Transverse colon (tissue), 4 donors: ENCODE measurements at regions not wholly inside any gene's neighbourhood (a gene's known extent, or its start where the extent isn't known, plus 50 kb on each side); places are given as distances from the start of the nearest gene placed in this dataset.

Source experiments
- DNase-seq: peaks from one replicate; pipeline ENCODE4 v3.0.0-alpha.2; 2019
- H3K27ac ChIP-seq, 4 donors: fragments of 200-600 bp; sonication (generic); 2 replicates each; pipeline ENCODE4 v1.5.1; 2016 to 2018; ENCODE audit warnings: inconsistent platforms in 4 of 4
- H3K27me3 ChIP-seq: fragments of 200-600 bp; sonication (generic); 2 replicates; pipeline ENCODE4 v1.5.1; 2017; ENCODE audit warnings: inconsistent platforms
- H3K36me3 ChIP-seq, 4 donors: fragments of 200-600 bp; sonication (generic); 2 replicates each; pipeline ENCODE4 v1.5.1; 2017 to 2019; ENCODE audit warnings: inconsistent platforms in 4 of 4
- H3K4me1 ChIP-seq, 4 donors: fragments of 200-600 bp; sonication (generic); 2 replicates each; pipeline ENCODE4 v1.5.1; 2017 to 2020; ENCODE audit warnings: inconsistent platforms in 4 of 4
- H3K4me3 ChIP-seq, 4 donors: fragments of 200-600 bp; sonication (generic); 1 replicate in 1 of 4; 2 replicates in 3 of 4; pipeline versions ENCODE4 v1.5.1 to v1.6.1; 2017 to 2019; ENCODE audit warnings: inconsistent platforms in 4 of 4
- H3K9me3 ChIP-seq, 2 donors: fragments of 200-600 bp; sonication (generic); 2 replicates each; pipeline ENCODE4 v1.5.1; 2017 to 2019; ENCODE audit warnings: inconsistent platforms in 2 of 2
- EP300 ChIP-seq: sonication (generic); formaldehyde crosslinking; IDR thresholded peaks from one replicate; pipeline ENCODE4 v1.6.1; 2017; ENCODE audit warnings: antibody characterized with exemption, low read depth
- POLR2A ChIP-seq: fragments of 450-650 bp; IDR thresholded peaks from one replicate; pipeline ENCODE4 v1.6.1; 2016; ENCODE audit warnings: antibody characterized with exemption, mild to moderate bottlenecking, moderate library complexity
- POLR2AphosphoS5 ChIP-seq, 3 donors: sonication (generic); formaldehyde crosslinking; IDR thresholded peaks; one replicate each; pipeline ENCODE4 v1.6.1; 2016; ENCODE audit warnings: antibody characterized with exemption in 3 of 3
- WGBS, 2 donors: methylation state at CpG; one replicate each; pipeline ENCODE4 v1.1.5; 2018; ENCODE audit warnings: low coverage in 1 of 2; 5-methylcytosine and 5-hydroxymethylcytosine counted together
- in situ Hi-C, 4 donors: fragments of 200-750 bp; cut with MboI; loops; one replicate each; pipeline versions ENCODE4 v1.15.0 to v1.15.1; 2017; ENCODE audit warnings: low sequenced_read_pairs in 3 of 4, low pct_ligation_motif_present in 1 of 4, low pct_unique_long_range_greater_than_20kb in 1 of 4
- intact Hi-C: fragments of 100-400 bp; cut with DNase I; formaldehyde crosslinking; loops from one replicate; pipeline ENCODE4 v1.15.1; 2023; ENCODE audit warnings: low total_unique reads
- TF ChIP-seq, protein P1 (sequence below), 5 experiments: fragments of 200-600 bp in 3 of 5; fragments of 450-650 bp in 2 of 5; sonication (generic) in 3 of 5; IDR thresholded peaks; 1 replicate in 2 of 5; 2 replicates in 3 of 5; pipeline ENCODE4 v1.5.1; 2016 to 2017; ENCODE audit warnings: antibody characterized with exemption in 5 of 5, inconsistent platforms in 3 of 5, mild to moderate bottlenecking in 2 of 5, moderate library complexity in 1 of 5

DNA sequence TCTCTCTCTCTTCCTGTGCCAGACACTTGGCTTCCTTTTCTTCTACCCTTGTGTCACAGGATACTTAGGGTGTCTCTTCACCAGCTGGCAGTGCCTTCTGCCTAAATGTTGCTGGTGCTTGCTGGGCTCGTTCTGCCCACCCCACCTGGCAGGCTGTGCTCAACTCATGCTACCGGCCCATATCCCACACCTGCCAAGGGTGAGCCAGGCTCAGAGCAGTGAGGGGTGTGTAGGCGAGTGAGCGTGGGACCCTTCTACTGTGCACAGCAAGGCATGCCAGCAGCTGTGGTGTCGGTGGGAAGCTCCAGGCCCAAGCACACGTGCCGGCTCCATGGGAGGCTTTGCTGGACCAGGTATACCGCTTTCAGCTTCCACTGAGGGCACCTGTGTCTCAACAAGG, 1626.7 kb upstream of the ACO1 start:
- Histone ChIP-seq H3K36me3 (no peaks in the 10 kb centered on the region), H3K27me3 (no peaks in the 10 kb centered on the region), H3K9me3 (no peaks in the 10 kb centered on the region), H3K4me3 (no peak overlapping the region), H3K4me1 (no peaks in the 10 kb centered on the region), H3K27ac (no peak overlapping the region)
- intact Hi-C loops: no loop called here
- DNase-seq: no peak
- in situ Hi-C loops: no loop called here
- TF ChIP-seq POLR2A (no peak), EP300 (no peak), POLR2AphosphoS5 (IDR thresholded peaks at IDR 0.05) (no peak)
- TF ChIP-seq, protein P1, sequence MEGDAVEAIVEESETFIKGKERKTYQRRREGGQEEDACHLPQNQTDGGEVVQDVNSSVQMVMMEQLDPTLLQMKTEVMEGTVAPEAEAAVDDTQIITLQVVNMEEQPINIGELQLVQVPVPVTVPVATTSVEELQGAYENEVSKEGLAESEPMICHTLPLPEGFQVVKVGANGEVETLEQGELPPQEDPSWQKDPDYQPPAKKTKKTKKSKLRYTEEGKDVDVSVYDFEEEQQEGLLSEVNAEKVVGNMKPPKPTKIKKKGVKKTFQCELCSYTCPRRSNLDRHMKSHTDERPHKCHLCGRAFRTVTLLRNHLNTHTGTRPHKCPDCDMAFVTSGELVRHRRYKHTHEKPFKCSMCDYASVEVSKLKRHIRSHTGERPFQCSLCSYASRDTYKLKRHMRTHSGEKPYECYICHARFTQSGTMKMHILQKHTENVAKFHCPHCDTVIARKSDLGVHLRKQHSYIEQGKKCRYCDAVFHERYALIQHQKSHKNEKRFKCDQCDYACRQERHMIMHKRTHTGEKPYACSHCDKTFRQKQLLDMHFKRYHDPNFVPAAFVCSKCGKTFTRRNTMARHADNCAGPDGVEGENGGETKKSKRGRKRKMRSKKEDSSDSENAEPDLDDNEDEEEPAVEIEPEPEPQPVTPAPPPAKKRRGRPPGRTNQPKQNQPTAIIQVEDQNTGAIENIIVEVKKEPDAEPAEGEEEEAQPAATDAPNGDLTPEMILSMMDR (IDR thresholded peaks at IDR 0.05): no peak
- 88% methylated on average over 8 of the region's 8 CpGs; no CpG with 5 or more reads in 1 of the 2 donors for WGBS, 2 donors

DNA sequence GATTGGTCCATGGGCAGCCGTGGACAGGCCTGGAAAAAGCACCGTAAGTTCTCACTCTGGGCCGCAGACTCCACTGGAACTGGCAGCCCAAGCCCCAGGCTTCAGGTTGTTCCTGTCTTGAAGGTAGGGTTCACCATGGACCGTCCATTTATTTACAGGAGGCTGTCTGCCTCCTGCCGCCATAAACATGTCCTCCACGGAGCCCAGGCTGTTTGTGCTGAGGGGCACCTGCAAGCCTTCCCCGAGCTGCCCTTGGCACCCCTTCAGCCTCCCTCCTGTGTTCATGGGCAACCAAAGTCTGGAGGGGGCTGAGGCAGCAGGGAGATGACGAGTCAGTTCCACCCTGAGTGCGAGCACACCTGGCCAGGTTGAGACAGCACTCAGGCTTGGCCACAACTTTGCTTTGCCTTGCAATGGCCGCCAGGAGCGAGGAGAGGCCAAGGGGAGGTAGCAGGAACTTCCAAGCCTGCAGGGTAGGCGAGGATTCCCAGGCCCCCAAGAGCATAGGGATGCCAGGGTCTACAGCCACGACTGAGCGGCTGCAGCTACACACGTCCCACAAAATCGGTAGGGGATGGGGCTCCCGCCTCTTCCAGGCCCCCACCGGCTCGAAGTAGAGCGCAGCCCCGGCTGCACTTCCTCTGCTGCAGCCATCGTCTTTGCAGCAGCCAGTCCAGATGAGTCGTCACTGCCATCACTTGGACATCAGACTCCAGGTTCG, 1625.6 kb upstream of the ACO1 start:
- Histone ChIP-seq H3K4me3 (no peak overlapping the region), H3K9me3 (no peaks in the 10 kb centered on the region), H3K4me1 (no peaks in the 10 kb centered on the region), H3K27me3 (no peaks in the 10 kb centered on the region), H3K27ac (no peak overlapping the region), H3K36me3 (no peaks in the 10 kb centered on the region)
- no peak for TF ChIP-seq EP300
- TF ChIP-seq, protein P1 (IDR thresholded peaks at IDR 0.05): no peak
- 82% methylated on average over 24 of the region's 24 CpGs; no CpG with 5 or more reads in 1 of the 2 donors for WGBS, 2 donors
- intact Hi-C loops: no loop called here
- in situ Hi-C loops: no loop called here
- no peak for DNase-seq

DNA sequence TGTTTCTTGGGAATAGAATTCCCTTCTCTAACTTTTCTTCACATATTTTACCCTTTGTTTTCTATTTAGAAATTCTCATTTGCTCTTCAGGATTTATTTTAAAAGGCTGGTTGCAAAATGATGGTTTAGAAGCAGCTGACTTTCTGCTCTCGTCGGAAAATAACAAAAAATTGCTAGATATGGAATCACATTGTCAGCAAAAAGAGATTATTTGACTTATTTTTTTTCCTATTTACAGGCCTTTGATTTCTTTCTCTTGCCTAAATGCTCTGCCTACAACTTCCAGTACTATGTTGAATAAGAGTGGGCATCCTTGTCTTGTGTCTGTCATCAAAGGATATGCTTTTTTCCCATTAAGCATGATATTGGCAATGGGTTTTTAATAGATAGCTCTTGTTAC, 1619.1 kb upstream of the ACO1 start:
- 83 to 90% methylated on average over 2 of the region's 2 CpGs for WGBS, 2 donors
- H3K27ac ChIP-seq: no peak overlapping the region
- intact Hi-C loops: no loop called here
- in situ Hi-C loops: no loop called here
- H3K4me3 ChIP-seq: no peak overlapping the region
- H3K9me3 ChIP-seq: no peaks in the 10 kb centered on the region
- H3K27me3 ChIP-seq: no peaks in the 10 kb centered on the region
- no peak for DNase-seq
- H3K36me3 ChIP-seq: no peaks in the 10 kb centered on the region
- TF ChIP-seq EP300 (no peak), POLR2AphosphoS5 (IDR thresholded peaks at IDR 0.05) (no peak), POLR2A (no peak)
- TF ChIP-seq, protein P1 (IDR thresholded peaks at IDR 0.05): no peak
- no peaks in the 10 kb centered on the region for H3K4me1 ChIP-seq

DNA sequence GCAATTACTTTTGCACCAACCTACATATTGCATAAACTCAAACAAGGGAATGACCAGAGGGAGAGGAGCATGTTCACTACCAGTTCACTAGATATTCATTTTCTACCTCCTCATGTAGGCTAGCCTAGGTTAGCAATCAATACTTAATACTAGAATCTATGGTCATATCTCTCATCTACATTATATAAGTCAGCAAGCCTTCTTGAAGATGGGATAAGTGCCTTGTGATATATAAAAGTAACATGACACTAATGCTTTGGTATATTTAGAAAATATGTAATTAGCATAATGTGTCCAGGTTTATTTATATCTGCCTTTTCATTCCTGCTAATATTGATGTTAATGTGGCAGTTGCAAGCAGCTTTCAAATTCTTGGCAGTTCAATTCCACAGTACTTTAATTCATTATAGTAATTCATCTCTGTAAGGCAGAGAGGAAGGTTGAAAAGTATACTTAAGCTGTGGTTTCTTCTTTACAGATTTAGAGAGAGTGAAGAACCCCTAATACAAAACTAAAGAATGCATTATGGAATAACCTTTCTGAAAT, 1613.2 kb upstream of the ACO1 start:
- H3K27ac ChIP-seq: no peak overlapping the region
- no peak for DNase-seq
- no peaks in the 10 kb centered on the region for H3K27me3 ChIP-seq
- H3K4me3 ChIP-seq: no peak overlapping the region
- intact Hi-C loops (no loop called here), in situ Hi-C loops (loop anchor here in 1 of 4 donors (10.0 kb wide), 1 partner anchor 64 kb away; no protein-coding TSS in a partner anchor)
- no peaks in the 10 kb centered on the region for H3K4me1 ChIP-seq
- no peaks in the 10 kb centered on the region for H3K36me3 ChIP-seq
- TF ChIP-seq, protein P1 (IDR thresholded peaks at IDR 0.05): no peak
- TF ChIP-seq POLR2A (no peak), EP300 (no peak), POLR2AphosphoS5 (IDR thresholded peaks at IDR 0.05) (no peak)
- H3K9me3 ChIP-seq: no peaks in the 10 kb centered on the region
